Left ventricle myocardium inferior (tissue), 1 donor: ENCODE measurements at regions not wholly inside any gene's neighbourhood (a gene's known extent, or its start where the extent isn't known, plus 50 kb on each side); places are given as distances from the start of the nearest gene placed in this dataset.

Experiments used
- DNase-seq: peaks from one replicate; pipeline ENCODE4 v3.0.0-alpha.2; 2020
- H3K27ac ChIP-seq: fragments of 200-600 bp; replicated peaks from 2 replicates; pipeline ENCODE4 v1.8.0; 2021
- H3K27me3 ChIP-seq: fragments of 200-600 bp; 2 replicates; pipeline ENCODE4 v1.8.0; 2021; ENCODE audit warnings: low read depth
- H3K36me3 ChIP-seq: fragments of 200-600 bp; 2 replicates; pipeline ENCODE4 v1.8.0; 2021
- H3K4me1 ChIP-seq: fragments of 200-600 bp; 2 replicates; pipeline ENCODE4 v1.8.0; 2021
- H3K4me3 ChIP-seq: fragments of 200-600 bp; 2 replicates; pipeline ENCODE4 v1.8.0; 2021; ENCODE audit warnings: mild to moderate bottlenecking, moderate library complexity
- H3K9me3 ChIP-seq: fragments of 200-600 bp; replicated peaks from 2 replicates; pipeline ENCODE4 v1.8.0; 2021
- intact Hi-C: fragments of 100-400 bp; cut with micrococcal nuclease; formaldehyde crosslinking; loops from one replicate; pipeline ENCODE4 v1.11.0; 2022
- TF ChIP-seq, protein P1 (sequence below): fragments of 200-600 bp; IDR thresholded peaks from 2 replicates; pipeline ENCODE4 v1.8.0; 2021; ENCODE audit warnings: antibody characterized with exemption, mild to moderate bottlenecking, borderline replicate concordance
- donor health status: DM: no; HTN: yes; CAD: no; lungs with severe emphysema.

DNA sequence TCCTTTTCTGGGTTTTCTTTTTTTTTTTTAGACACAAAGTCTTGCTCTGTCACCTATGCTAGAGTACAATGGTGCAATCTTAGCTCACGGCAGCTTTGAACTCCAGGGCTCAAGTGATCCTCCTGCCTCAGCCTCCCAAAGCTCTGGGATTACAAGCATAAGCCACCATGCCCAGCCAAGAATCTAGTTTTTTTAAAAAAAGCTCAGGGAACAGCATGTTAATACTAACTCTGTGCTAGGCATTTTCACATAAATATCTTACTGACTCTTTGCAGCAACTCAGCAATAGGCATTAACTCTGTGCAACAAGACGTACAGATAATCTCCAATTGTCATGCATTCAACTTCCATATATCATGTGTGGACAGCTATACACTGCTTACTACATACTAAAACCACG, 97.4 kb downstream of the LLPH start:
- intact Hi-C loops = no loop called here
- no peaks in the 10 kb centered on the region for H3K9me3 ChIP-seq
- no peak overlapping the region for H3K4me3 ChIP-seq
- DNase-seq = no peak
- H3K4me1 ChIP-seq = peaks cover 9% of the 10 kb centered on the region
- H3K36me3 ChIP-seq = no peaks in the 10 kb centered on the region
- TF ChIP-seq, protein P1, sequence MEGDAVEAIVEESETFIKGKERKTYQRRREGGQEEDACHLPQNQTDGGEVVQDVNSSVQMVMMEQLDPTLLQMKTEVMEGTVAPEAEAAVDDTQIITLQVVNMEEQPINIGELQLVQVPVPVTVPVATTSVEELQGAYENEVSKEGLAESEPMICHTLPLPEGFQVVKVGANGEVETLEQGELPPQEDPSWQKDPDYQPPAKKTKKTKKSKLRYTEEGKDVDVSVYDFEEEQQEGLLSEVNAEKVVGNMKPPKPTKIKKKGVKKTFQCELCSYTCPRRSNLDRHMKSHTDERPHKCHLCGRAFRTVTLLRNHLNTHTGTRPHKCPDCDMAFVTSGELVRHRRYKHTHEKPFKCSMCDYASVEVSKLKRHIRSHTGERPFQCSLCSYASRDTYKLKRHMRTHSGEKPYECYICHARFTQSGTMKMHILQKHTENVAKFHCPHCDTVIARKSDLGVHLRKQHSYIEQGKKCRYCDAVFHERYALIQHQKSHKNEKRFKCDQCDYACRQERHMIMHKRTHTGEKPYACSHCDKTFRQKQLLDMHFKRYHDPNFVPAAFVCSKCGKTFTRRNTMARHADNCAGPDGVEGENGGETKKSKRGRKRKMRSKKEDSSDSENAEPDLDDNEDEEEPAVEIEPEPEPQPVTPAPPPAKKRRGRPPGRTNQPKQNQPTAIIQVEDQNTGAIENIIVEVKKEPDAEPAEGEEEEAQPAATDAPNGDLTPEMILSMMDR = no peak
- no peak overlapping the region for H3K27ac ChIP-seq
- no peaks in the 10 kb centered on the region for H3K27me3 ChIP-seq

DNA sequence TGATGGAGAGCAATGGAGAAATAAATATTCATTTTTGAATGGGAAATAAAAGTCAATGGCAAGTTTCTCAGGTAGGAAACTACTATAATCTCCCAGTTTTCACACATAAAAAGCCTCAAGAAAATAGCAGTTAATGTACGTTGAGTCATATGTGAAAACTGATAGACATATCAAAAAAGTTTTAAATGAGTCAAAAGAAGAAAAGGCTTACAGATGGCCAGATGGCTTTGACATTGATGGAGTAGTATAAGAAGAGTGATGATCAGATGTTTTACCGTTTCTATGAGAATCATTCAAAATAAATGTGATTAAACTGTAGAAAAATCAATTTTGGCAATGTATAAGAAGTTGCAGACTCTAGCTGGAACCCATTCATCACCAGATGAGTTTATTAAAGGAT, 97.8 kb downstream of the LLPH start:
- no peak for DNase-seq
- Histone ChIP-seq H3K36me3 (no peaks in the 10 kb centered on the region), H3K4me3 (no peak overlapping the region), H3K27me3 (no peaks in the 10 kb centered on the region), H3K9me3 (no peaks in the 10 kb centered on the region), H3K27ac (no peak overlapping the region), H3K4me1 (peaks cover 9% of the 10 kb centered on the region)
- TF ChIP-seq, protein P1 = no peak
- intact Hi-C loops = no loop called here

DNA sequence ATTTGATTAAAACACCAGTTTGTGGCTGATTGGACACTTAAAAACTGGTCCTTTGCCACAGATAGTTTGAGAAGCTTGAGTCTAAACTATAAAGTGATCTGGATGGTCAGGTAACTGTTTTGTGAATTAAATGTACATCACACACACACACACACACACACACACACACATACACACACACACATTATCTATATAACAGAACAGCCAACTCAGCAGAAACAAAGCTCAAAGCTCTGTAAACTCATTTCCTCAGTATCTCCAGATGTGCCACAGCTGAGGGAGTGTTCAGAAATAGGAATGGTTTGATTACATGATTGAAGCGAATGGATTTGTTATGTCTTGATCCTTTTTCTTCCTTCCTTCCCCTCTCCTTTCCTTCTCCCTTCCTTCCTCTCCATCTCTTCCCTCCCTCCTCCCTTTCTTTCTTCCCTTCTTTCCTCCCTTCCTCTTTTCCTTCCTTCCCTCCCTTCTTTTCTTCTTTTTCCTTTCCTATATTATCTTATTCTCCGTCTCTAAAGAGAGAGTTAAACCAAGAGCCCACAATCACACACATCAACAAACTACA, 100.3 kb downstream of the LLPH start:
- Histone ChIP-seq H3K9me3 (no peaks in the 10 kb centered on the region), H3K4me3 (no peak overlapping the region), H3K27ac (no peak overlapping the region), H3K36me3 (no peaks in the 10 kb centered on the region), H3K27me3 (no peaks in the 10 kb centered on the region), H3K4me1 (no peaks in the 10 kb centered on the region)
- intact Hi-C loops = no loop called here
- no peak for DNase-seq
- TF ChIP-seq, protein P1 = no peak

DNA sequence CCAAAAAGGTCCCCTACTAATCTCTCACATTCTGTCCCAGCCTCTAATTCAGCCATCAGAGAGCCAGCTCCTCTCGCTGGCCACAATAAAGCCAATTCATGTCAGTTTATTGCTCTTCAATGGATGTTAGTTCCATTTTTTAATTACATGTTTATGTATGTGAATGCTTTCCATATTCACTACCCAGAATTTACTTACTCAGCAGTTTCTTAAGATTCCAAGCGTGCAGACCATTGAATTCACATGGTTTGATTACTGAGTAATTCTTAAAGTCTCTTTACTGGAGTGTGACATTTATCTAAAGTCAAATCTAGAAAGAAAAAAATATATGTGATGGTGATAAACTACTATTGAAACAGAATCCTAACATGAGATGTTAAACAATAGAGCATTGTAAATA, 102.2 kb downstream of the LLPH start:
- no peaks in the 10 kb centered on the region for H3K36me3 ChIP-seq

DNA sequence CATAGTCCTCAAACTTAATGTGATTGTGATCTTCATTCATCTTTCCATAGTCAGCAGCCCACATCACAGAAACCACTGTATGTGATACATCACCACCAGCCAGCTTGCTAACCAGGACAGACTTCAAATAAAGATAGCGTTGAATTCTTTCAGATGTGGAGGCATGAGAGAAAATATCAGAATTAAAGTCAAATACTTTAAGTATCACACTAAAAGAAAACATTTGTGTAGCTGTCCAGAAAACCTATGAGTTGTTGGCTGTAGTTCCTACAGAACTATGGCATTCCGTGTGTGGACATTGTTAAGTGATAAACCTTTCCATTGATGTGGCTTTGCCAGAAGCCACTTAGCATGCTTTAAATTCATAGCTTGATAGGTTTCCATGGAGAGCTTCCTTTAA, 105.1 kb downstream of the LLPH start:
- no peak for DNase-seq
- Histone ChIP-seq H3K4me3 (no peak overlapping the region), H3K27me3 (no peaks in the 10 kb centered on the region), H3K9me3 (no peaks in the 10 kb centered on the region), H3K27ac (no peak overlapping the region), H3K4me1 (no peaks in the 10 kb centered on the region), H3K36me3 (no peaks in the 10 kb centered on the region)
- intact Hi-C loops = no loop called here
- TF ChIP-seq, protein P1 = no peak

More for the DNA sequence above, 102.2 kb downstream of the LLPH start:
- intact Hi-C loops = no loop called here
- Histone ChIP-seq H3K4me1 (no peaks in the 10 kb centered on the region), H3K9me3 (no peaks in the 10 kb centered on the region), H3K27me3 (no peaks in the 10 kb centered on the region), H3K4me3 (no peak overlapping the region), H3K27ac (no peak overlapping the region)
- DNase-seq = no peak
- TF ChIP-seq, protein P1 = no peak
